ENCODE measurements at regions not wholly inside any gene's neighbourhood (a gene's known extent, or its start where the extent isn't known, plus 50 kb on each side); places are given as distances from the start of the nearest gene placed in this dataset.

GRCh38 chr6:166046226-166046625 lies 121.4 kb downstream of the TBXT start:
- TF ChIP-seq POLR2A (IDR thresholded peaks at IDR 0.05) (no peak), CTCF (IDR thresholded peaks at IDR 0.05) (no peak)

All from uterus (tissue), 2 donors.